HG03520 (cell line): ENCODE measurements at regions not wholly inside any gene's neighbourhood (a gene's known extent, or its start where the extent isn't known, plus 50 kb on each side); places are given as distances from the start of the nearest gene placed in this dataset.
"Not testable (repeated sequence)": the region's sequence is repeated elsewhere in the genome, so short reads cannot be mapped to it uniquely, and the experiment has no call there.

ENCODE experiments used
- ATAC-seq: cut with Tn5 transposase; IDR thresholded peaks from one replicate; pipeline ENCODE4 v1.9.1; 2021; ENCODE audit warnings: mild to moderate bottlenecking, moderate library complexity; ENCODE audit not compliant: unreplicated experiment

GRCh38 chrX:112577146-112577545, 102.6 kb downstream of the LHFPL1 start:
- ATAC-seq, result no peak

- ATAC-seq, result no peak
Observed at GRCh38 chrX:112571388-112571787, 108.3 kb downstream of the LHFPL1 start.

DNA sequence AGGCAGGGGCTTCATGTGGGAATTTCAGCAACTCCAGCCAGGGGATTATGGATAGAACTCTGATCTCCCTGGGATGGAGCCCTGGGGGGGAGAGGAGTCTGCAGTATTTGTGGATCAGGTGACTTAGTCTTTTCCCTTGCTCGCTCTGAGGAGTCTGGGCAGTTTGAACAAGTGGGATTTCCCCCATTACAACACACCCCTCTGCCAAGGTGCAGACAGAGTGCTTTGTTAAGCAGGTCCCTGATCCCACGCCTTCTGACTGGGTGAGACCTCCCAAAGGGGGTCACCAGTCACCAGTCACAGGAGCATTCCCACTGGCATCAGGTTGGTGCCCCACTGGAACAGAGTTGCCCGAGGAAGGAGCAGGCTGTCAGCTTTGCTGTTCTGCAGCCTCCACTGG, 123.9 kb downstream of the LHFPL1 start:
- ATAC-seq, result no peak

GRCh38 chrX:112545051-112545450, 134.7 kb downstream of the LHFPL1 start:
- ATAC-seq, result no peak

DNA sequence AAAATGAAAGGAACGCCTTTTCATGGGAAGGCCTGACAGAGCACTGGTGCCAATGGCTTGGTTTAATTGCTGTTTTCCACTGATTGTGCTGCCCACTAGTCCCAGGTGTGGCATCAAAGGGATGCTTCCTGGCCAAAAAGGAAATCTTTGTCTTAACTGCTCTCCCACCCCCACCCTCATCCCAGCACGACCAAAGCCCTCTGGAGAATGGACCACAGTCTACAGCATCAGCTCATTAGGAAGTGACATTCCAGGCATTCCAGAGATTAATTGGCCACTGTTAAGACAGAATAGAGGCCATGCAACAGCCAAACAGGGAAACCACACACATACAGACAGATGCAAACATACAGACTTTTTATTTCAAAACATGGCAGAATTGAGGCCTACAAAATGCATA, 143.2 kb downstream of the LHFPL1 start:
- ATAC-seq, result no peak

DNA sequence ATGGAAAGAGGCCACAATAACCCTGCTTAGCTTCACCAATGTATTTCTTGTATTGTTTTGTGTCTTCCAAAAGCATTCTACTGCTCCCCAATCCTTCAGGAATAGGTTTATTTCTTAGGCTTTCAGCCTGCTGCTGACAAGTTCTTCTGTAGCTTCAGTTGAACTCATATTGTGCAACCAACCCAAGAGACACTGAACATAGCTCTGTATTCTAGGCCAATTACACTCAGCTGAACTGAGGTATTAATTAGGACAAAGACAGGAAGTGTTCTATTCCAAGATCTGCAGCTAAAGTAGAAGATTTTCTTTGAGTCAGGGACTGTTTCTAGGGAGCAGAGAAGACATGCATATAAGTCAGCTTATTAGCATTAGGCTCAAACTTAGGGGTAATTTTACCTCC, 151.8 kb downstream of the LHFPL1 start:
- no peak for ATAC-seq

- ATAC-seq, result no peak
Observed at GRCh38 chrX:112521676-112522075, 158.1 kb downstream of the LHFPL1 start.

- no peak for ATAC-seq
Observed at GRCh38 chrX:112520124-112520523, 159.6 kb downstream of the LHFPL1 start.

GRCh38 chrX:112513154-112513553, 166.6 kb downstream of the LHFPL1 start:
- no peak for ATAC-seq

- no peak for ATAC-seq
Observed at GRCh38 chrX:112512509-112512908, 167.2 kb downstream of the LHFPL1 start.

DNA sequence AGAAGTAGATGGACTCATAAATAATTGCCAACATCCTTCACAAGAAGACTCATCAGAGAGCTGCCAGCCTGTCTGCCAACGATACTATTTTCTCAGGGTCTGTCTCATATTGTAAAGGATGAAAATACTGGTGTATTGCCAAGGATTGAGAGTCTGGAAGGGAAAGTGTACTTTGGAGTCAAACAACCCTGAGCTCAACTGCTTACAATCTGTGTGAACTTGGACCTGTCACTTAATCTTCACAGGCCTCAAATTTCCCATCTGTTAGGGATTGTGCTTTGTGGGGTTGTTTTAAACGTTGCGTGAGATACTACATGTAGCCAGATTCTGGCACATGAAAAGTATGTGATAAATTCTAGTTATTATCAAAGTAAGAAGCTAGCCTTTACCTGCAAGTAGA, 169.1 kb downstream of the LHFPL1 start:
- no peak for ATAC-seq

- no peak for ATAC-seq
Observed at GRCh38 chrX:112477653-112478052, 202.1 kb downstream of the LHFPL1 start.

DNA sequence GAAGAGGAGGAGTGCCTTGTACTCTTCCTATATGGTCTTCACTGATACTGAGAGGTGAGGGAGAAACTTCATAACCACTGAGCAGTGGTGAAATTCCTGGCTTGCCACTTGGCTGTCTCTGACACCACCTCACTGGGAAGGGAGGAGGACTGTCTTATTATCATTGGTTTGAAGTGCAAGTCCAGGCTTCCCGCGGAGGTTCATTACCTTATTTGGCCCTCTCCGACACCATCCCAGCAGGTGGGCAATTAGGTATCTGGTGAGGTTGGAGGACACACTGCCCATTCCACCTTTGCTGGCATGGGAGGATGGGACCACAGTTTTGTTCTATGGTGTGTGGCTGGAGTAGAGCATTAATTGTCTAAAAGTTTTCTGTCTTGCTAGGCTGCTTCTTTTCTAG, 206.1 kb downstream of the LHFPL1 start:
- no peak for ATAC-seq

GRCh38 chrX:112470551-112470950, 209.2 kb downstream of the LHFPL1 start:
- ATAC-seq, result no peak

DNA sequence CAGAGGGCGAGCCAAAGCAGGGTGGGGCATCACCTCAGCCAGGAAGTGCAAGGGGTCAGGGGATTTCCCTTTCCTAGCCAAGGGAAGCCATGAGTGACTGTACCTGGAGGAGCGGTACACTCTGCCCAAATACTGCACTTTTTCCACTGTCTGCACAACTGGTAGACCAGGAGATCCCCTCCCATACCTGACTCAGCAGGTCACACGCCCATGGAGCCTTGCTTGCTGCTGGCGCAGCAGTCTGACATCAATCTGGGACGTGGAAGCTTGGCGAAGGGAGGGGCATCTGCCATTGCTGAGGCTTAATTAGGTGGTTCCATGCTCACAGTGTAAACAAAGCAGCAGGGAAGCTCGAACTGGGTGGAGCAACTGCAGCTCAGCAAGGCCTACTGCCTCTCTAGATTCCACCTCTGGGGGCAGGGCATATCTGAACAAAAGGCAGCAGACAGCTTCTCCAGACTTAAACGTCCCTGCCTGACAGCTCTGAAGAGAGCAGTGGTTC, 217.7 kb downstream of the LHFPL1 start:
- not testable (repeated sequence) for ATAC-seq

DNA sequence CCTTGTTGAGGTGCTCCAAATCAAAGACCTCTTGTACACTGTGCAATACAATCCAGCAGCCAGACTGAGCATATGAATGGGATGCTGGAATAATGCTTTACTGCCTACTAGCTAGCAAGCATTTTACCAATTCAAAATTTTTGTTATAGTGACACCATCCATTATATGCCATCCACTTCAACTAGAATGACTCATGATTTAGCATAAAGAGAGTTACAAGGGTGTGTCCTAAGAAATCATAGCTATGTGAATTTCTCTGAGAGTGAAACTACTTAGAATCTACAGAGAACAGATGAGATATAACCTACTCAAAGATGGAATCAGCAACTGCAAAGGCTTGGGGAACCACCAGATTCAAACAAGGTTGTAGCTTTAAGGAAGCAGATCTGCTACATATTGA, 221.9 kb downstream of the LHFPL1 start:
- no peak for ATAC-seq

DNA sequence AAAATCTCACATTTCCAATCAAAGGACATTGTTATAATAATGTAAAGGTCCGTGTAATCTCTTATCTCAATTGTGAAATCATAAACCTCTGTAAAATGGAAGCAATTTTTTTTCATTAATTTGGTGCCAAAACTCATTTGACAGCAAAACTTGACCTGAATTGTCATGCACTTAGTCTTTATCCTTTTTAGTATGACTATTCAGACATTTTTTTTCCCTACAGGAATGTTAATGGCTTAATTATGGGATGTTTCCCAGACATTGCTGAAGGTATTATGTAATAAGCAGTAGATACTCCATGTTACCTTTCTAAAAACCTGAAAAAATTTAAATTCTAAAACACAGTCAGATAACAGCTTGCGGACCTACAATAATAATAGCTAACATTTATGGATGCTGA, 228.9 kb downstream of the LHFPL1 start:
- no peak for ATAC-seq

DNA sequence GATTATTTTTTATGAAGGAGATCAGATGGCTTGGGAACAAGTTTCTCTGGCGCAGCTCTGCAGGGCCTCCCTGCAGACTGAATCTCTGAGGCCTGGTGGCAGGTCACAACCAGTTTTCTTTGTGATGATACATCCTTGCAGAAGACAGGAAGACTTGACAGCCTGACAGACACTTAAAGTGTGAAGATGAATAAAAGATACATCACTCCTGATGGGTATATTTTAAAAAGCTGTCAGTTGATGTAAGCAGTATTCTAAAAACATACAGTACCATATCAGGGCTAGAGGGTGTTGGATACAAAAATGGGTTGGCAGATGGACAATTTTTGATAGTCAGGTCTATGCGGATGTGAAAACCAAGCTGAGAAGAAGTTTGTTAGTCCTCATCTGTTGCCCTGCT, 239.5 kb downstream of the LHFPL1 start:
- no peak for ATAC-seq

DNA sequence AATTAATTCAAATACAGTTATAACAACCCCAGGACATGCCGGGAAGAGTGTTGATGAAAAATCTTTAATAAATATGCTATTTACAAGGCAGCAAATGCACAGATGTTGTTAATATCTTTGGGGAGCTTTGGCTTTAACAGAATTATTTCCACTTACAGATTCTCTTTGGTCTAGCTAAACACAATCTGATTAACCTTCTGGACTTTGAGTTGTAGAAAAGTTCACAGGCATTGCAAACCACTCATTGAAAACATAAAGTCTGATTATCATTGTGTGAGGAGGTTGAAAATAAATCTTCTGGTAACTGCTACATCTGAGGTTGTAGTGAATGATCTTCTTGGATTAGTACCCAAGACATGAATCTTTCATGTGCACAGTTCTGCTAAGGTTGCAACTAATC, 255.6 kb downstream of the LHFPL1 start:
- no peak for ATAC-seq

- no peak for ATAC-seq
Observed at GRCh38 chrX:112391313-112391712, 288.4 kb downstream of the LHFPL1 start.

DNA sequence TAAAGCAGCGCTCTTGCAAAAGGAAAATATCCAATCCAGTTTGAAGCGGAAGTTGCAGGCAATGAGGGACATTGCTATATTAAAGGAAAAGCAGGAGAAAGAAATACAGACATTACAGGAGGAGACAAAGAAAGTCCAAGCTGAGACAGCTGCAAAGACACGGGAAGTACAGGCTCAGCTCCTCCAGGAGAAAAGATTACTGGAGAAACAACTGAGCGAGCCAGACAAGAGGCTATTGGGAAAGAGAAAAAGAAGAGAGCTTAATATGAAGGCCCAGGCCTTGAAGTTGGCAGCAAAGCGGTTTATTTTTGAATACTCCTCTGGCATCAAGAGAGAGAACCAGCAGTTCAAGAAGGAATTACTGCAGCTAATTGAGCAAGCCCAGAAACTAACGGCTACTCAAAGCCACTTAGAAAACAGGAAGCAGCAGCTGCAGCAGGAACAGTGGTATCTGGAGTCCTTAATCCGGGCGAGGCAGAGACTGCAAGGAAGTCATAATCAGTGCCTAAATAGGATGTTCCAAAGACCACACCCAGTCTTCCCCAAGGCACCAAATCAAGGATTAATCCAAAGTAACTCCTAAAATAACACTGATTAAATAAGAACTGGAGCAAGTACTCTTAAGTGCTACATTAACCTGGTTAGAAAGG, 298.0 kb downstream of the LHFPL1 start:
- not testable (repeated sequence) for ATAC-seq

GRCh38 chrX:112380541-112381278, 298.1 kb upstream of the TRPC5 start:
- ATAC-seq, result no peak
